ENCODE measurements at regions not wholly inside any gene's neighbourhood (a gene's known extent, or its start where the extent isn't known, plus 50 kb on each side); places are given as distances from the start of the nearest gene placed in this dataset.
"Not testable (repeated sequence)": the region's sequence is repeated elsewhere in the genome, so short reads cannot be mapped to it uniquely, and the experiment has no call there.

DNA sequence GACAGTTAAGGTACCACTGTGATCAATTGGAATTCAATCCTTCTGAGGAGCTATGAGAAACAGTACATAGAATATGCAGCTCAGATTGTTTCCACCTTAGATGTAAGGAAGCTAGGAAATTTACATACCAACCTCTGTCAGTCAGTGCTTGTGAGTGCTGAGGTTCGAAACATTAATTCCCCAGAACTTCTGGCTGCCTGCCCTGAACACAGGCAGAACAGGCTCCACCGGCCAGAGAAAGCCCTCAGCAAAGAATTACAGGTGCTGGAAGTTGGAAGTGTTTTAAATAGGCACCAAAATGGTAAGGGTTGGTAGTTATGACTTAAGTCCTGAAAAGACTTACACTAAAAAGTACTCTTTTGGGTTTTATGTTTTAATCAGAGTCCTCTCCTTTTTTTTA is 651.8 kb downstream of the C4orf33 start:
- DNase-seq: no peak

DNA sequence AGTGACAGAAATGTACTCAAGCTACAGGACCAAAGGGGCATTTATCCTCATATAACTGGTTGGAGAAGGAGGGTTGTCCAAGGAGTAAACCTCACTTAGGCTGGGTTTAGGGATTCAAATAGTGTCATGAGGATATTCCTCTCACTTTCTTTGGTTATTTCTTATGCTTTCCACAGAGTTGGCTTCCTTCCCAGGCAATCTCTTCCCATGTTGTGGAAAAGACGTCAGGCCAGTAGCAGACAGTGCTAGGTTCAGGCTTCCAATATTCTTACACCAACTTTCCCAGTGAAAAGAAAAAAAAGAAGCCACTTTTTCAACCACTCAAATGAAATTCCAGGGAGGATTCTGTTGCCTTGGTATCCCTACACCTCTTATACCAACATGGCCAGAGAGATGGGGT is 653.0 kb downstream of the C4orf33 start:
- DNase-seq: no peak

- no peak for DNase-seq
Measured at GRCh38 chr4:129751646-129752045, 655.7 kb downstream of the C4orf33 start.

- no peak for DNase-seq
Measured at GRCh38 chr4:129783596-129783995, 687.6 kb downstream of the C4orf33 start.

DNA sequence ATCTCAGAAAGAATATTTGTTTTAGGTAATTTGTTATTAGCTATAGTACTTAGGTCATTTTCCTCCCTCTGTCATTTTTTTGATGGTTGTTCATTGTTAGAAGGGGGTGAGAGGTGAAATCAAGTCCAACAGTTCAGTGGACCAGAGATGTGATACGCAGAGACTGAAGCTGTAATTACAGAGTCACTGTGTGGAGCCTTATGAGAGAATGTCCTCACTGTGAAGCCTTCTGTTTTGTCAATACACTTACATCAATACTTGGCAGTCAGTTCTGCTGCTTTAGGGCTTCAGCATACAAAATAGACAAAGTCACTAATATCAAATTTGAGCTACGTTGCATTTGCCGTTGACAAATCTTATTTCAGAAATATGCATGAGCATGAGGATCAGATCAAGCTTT is 692.5 kb downstream of the C4orf33 start:
- DNase-seq: no peak

DNA sequence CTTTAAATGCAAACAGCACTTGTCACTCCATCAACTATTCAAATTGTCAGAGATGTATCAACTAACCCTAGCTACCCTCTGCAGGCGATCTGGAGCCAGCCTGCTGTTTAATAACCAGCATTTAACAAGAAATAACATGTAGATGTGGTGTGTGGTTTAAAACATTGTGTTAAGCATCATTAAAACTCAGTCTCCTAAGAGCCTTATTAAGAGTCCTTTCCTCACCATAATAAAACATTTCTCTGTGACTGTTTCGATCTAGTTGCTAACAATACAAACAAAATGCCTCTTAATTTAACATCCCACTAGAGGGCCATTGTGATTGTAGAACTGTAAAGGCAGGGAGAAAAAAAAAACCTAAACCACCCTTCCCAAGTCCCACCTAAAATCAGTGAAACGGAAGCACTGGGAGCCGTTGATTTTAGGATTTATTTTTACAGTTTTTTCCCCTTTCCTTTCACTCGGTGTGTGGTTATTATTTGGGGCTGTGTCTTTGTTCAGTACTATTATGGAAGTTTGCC is 708.6 kb downstream of the C4orf33 start:
- DNase-seq: no peak

DNA sequence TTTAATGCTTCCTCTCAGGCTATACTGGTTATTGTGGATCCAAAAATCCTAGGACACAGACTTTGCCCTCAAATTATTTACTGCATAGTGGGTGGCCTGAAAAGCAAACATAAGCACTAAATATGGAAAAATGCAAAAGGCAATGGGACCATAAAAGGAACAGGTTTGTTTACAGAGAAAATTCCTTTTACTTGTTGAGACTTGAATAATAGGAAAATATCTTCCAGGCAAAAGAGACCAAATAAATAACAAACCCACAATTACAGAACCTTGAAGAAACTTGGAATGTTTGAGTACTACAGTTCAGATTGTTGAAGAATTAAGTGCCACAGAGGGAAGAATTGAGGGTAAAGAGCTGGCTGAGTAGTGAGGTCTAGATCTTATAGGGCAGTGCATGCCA is 711.0 kb downstream of the C4orf33 start:
- no peak for DNase-seq

DNA sequence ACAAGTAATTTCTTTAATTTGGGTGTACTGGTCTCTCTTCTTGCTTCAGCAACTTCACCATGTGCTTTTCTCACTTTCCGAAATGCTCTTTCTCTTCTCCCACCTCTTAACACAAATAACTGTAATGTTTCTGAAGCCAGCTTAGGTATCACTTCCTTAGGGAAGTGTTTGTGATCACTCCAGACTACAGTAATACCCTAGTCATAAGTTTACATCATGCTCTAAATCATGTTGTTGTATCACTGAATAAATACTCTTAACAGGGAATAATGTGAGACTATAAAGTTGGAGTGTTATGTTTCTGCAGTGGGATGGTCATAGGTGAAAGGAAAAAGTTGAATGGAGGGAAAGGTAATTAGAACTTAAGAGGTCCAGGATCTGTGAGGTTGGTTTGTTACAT is 712.3 kb downstream of the C4orf33 start:
- no peak for DNase-seq

DNA sequence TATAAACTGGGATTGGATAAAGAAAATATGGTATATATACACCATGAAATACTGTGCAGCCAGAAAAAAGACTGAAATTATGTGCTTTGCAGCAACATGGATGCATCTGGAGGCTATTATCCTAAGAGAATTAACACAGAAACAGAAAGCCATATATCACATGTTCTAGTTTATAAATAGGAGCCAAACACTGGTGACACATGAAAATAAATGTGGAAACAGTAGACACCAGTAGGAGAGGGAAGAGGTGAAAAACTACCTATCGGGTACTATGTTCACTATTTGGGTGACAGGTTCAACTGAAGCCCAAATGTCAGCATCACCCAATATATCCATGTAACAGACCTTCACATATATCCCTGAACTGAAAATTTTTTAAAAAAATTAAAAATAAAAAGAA is 725.1 kb downstream of the C4orf33 start:
- no peak for DNase-seq

GRCh38 chr4:129821963-129822362 is 726.0 kb downstream of the C4orf33 start:
- DNase-seq: no peak

- DNase-seq: no peak
Measured at GRCh38 chr4:129822701-129823100, 726.7 kb downstream of the C4orf33 start.

DNA sequence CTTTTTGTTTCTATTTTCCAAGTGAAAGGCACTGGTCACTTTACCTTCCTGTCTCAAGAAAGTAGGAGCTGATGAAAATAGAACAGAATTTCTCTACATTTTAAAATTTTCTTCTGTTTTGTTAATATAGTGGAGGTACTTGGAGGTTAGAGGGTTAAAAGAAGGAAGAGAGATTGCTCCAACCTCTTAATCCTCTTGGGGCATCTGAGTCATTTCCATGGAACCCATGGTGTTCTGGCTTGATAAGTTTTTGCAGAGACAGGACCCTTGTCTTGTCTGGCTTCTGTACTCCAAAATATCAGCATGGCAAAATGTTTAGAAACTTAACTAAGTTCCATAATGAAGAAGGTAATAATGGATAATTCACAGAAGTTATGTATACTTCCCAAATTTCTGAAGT is 727.2 kb downstream of the C4orf33 start:
- DNase-seq: no peak

DNA sequence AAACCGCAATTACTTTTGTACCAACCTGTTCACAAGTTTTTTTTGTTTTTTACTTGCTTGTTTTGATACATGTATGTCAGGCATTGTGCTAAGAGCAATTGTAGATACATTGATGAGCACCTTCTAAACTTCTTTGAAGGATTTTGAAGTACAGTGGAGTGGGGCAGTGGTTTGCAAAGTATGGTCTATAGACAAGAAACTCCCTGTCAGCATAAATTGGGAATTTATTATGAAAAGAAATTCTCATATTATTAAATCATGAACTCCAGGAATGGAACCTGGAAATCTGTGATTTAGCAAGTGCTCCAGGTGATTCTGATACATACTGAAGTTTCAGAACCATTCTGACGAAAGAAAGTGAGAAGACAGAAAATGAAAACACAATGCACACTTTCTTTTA is 733.4 kb downstream of the C4orf33 start:
- no peak for DNase-seq

- DNase-seq: no peak
Measured at GRCh38 chr4:129839687-129840086, 743.7 kb downstream of the C4orf33 start.

DNA sequence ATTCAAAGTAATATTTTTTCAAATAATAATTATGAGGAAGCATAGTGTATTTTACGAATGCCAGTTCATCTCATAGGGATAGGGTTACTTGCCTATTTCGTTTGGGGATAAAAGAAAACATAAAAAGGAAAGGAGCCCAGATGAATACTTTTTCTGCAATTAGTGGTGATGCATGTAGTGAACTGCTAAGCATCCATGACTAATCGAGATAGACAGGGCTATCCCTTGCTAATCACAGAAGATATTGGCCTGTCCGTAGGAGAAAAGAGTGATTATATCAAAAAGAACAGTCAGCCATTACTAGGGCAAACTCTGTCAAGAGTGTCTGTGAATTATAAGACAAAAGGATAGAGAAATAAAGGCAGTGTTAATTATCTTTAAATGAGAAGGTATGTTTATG is 746.1 kb downstream of the C4orf33 start:
- DNase-seq: no peak

DNA sequence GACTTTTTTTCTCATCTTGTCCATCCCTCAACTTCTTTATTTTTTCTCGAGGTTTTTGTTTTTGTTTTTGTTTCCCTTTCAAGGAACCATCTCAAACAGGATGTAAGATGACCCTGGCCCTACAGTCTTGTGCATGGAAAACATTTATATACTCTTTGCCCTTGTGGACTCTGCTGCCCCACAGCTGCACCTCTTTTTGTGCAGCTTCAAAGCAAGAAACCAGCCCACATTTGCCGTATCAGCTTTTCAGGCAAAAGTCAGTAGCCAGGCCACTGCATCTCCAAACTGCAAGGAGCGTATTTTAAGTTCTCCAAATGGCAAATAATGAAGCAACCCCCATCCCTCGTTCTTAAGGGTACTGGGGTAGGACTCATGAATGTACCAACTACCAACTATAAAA is 756.5 kb downstream of the C4orf33 start:
- no peak for DNase-seq

- not testable (repeated sequence) for DNase-seq
Measured at GRCh38 chr4:129853685-129854467, 757.9 kb downstream of the C4orf33 start.

GRCh38 chr4:129862461-129862860 is 766.5 kb downstream of the C4orf33 start:
- DNase-seq: no peak

- no peak for DNase-seq
Measured at GRCh38 chr4:129863206-129863605, 767.3 kb downstream of the C4orf33 start.

DNA sequence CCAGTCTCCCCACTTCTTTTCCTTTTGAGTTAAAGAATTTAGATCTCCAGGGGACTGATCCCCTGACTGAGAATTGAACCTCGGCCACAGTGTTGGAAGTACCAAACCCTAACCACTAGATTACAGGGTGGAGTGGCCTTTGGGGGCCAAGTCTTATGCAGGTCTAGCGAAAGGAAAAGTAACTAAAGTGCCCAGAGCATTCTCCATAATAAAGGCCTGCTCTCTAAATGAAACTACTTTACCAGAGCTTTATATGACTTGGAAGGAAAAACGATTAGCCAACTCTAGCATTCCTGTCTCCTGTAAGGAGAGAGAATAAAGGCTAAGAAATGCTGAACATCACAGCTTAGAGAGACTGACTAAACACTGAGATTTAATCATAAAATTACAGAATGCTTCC is 788.0 kb downstream of the C4orf33 start:
- no peak for DNase-seq

DNA sequence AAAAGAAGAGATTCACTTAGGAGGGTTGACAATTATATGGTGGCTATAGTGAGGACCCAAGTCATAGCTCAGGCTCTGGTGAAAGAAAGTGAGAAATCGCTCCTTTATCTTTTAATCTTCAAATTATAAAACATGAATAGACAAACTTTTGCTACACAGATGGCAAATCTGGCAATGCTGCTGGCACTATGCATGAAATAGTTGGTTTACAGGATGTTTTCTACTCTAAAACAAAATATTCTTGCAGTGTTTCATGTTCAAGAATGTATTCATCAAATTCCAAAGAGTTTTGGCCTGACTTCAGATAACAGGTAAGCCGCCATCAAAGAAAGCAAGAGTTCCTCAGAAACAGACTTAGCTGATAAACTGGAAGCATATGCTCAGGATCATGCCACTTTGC is 801.2 kb downstream of the C4orf33 start:
- DNase-seq: no peak

- DNase-seq: no peak
Measured at GRCh38 chr4:129899849-129900248, 803.9 kb downstream of the C4orf33 start.

DNA sequence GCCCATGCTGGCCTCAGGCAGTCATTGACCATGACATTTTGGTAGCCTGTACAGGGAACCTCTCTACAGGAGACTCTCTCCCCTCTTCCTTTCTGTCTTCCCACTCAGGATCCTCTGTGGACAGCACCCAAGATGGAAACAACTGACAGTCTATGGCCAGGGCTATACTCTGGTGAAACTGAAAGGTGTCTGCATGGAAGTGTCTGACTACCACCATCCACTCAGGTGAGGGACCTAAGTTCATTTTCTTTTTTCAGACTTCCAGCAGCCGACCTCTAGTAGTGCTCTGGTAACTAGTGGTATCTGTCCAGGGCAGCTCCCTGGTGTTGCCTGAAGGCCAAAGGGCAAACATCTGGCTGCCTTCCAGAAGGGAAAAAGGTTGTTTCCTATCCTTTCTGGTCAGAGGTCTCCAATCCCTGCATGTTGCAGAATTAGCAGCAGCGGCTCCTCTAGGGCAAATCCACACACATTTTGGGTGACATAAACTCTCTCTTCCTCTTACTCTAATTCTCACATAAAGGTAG is 804.5 kb downstream of the C4orf33 start:
- no peak for DNase-seq

- DNase-seq: no peak
Measured at GRCh38 chr4:129901205-129901604, 805.3 kb downstream of the C4orf33 start.

DNA sequence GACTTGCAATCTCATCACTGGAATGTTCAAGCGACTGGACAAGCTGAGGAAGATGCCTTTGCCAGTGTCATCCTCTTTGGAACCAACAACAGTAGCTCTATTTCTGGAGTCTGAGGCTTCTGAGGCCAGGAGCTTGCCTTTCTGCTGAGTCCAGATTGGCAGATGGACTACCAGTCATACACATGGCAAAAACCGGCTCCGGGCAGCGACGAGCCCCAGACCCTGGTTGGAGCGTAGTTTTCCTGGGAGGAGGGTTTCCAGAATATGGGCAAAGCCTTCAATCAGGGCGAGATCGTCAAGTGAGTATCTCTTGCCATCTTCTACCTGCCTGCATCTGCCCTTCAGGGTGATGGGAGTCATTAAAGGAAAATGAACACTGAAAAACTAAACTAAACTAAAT is 807.9 kb downstream of the C4orf33 start:
- DNase-seq: no peak
